Activated B cell treated with CpG ODN at 0.5 μM for 24 hours (primary cell): ENCODE measurements at regions not wholly inside any gene's neighbourhood (a gene's known extent, or its start where the extent isn't known, plus 50 kb on each side); places are given as distances from the start of the nearest gene placed in this dataset.
"Not testable (repeated sequence)": the region's sequence is repeated elsewhere in the genome, so short reads cannot be mapped to it uniquely, and the experiment has no call there.

Experiments
- ATAC-seq: fragments of 200-7000 bp; cut with Tn5 transposase; one replicate; pipeline ENCODE4 v1.10.0; 2021; ENCODE audit warnings: low read depth, mild to moderate bottlenecking, moderate library complexity
- CTCF ChIA-PET: fragments of 350-600 bp; sonication (Branson Sonifier 250); formaldehyde crosslinking; loops from one replicate; lab custom pipeline; 2021; ENCODE audit warnings: antibody characterized with exemption; lab: Charles Lee
- POLR2A ChIA-PET: fragments of 350-600 bp; sonication (Branson Sonifier 250); formaldehyde crosslinking; loops from one replicate; lab custom pipeline; 2021; ENCODE audit warnings: antibody characterized with exemption; lab: Charles Lee
- DNase-seq: peaks from one replicate; pipeline ENCODE4 v3.0.0; 2022
- H3K27ac Mint-ChIP-seq: one replicate; pipeline ENCODE4 v1.8.0; 2020; ENCODE audit warnings: mixed read lengths
- H3K27me3 Mint-ChIP-seq: one replicate; pipeline ENCODE4 v1.8.0; 2021; ENCODE audit warnings: mixed read lengths
- H3K36me3 Mint-ChIP-seq: one replicate; pipeline ENCODE4 v1.8.0; 2021; ENCODE audit warnings: low read depth, mixed read lengths
- H3K4me1 Mint-ChIP-seq: one replicate; pipeline ENCODE4 v1.8.0; 2021; ENCODE audit warnings: mixed read lengths
- H3K4me3 Mint-ChIP-seq: one replicate; pipeline ENCODE4 v1.8.0; 2020; ENCODE audit warnings: mild to moderate bottlenecking, mixed read lengths
- H3K9me3 Mint-ChIP-seq: one replicate; pipeline ENCODE4 v1.8.0; 2020; ENCODE audit warnings: mixed read lengths
- CTCF ChIP-seq: fragments of 200-600 bp; IDR thresholded peaks from one replicate; pipeline ENCODE4 v1.8.0; 2022; ENCODE audit warnings: antibody characterized with exemption, mild to moderate bottlenecking
- intact Hi-C: fragments of 100-400 bp; cut with micrococcal nuclease; formaldehyde crosslinking; loops from one replicate; pipeline ENCODE4 v1.15.1; 2024

GRCh38 chr4:18105030-18106011 is 83.8 kb upstream of the LCORL start:
- CTCF ChIA-PET: no interaction called here
- intact Hi-C loops: no loop called here
- H3K27ac Mint-ChIP-seq: no peak overlapping the region
- no peak for TF ChIP-seq CTCF
- H3K27me3 Mint-ChIP-seq: no peaks in the 10 kb centered on the region
- no peak overlapping the region for H3K4me3 Mint-ChIP-seq
- H3K4me1 Mint-ChIP-seq: no peaks in the 10 kb centered on the region
- POLR2A ChIA-PET: no interaction called here
- ATAC-seq (no peak), DNase-seq (no peak)
- no peaks in the 10 kb centered on the region for H3K9me3 Mint-ChIP-seq
- H3K36me3 Mint-ChIP-seq: no peaks in the 10 kb centered on the region

- H3K36me3 Mint-ChIP-seq: no peaks in the 10 kb centered on the region
- no peak for ATAC-seq
These were observed 82.5 kb upstream of the LCORL start for GRCh38 chr4:18103876-18104605.

GRCh38 chr4:18100657-18101056 is 79.1 kb upstream of the LCORL start:
- no peak overlapping the region for H3K27ac Mint-ChIP-seq
- H3K36me3 Mint-ChIP-seq: no peaks in the 10 kb centered on the region
- H3K9me3 Mint-ChIP-seq: no peaks in the 10 kb centered on the region
- ChIA-PET CTCF (no interaction called here), POLR2A (no interaction called here)
- no peak overlapping the region for H3K4me3 Mint-ChIP-seq
- intact Hi-C loops: no loop called here
- TF ChIP-seq CTCF: no peak
- no peak for ATAC-seq
- no peaks in the 10 kb centered on the region for H3K4me1 Mint-ChIP-seq
- DNase-seq: no peak
- no peaks in the 10 kb centered on the region for H3K27me3 Mint-ChIP-seq

More at GRCh38 chr4:18103876-18104605, 82.5 kb upstream of the LCORL start:
- Mint-ChIP-seq H3K4me1 (no peaks in the 10 kb centered on the region), H3K27me3 (no peaks in the 10 kb centered on the region), H3K27ac (no peak overlapping the region), H3K4me3 (no peak overlapping the region), H3K9me3 (no peaks in the 10 kb centered on the region)
- TF ChIP-seq CTCF: no peak
- intact Hi-C loops: no loop called here
- no peak for DNase-seq
- ChIA-PET POLR2A (interaction anchor here (0.5 kb wide), 1 partner anchor 166 kb away, joined by 3 read pairs; no protein-coding TSS in a partner anchor), CTCF (no interaction called here)

- ATAC-seq, intact Hi-C loops, H3K4me1 Mint-ChIP-seq, DNase-seq, H3K9me3 Mint-ChIP-seq, H3K4me3 Mint-ChIP-seq, POLR2A ChIA-PET, H3K27ac Mint-ChIP-seq, H3K36me3 Mint-ChIP-seq, H3K27me3 Mint-ChIP-seq, CTCF ChIA-PET: not testable (repeated sequence)
These were observed 68.9 kb upstream of the LCORL start for GRCh38 chr4:18090447-18090846.

- Mint-ChIP-seq H3K27ac (no peak overlapping the region), H3K36me3 (no peaks in the 10 kb centered on the region), H3K4me3 (no peak overlapping the region), H3K4me1 (no peaks in the 10 kb centered on the region), H3K9me3 (peaks cover 6% of the 10 kb centered on the region), H3K27me3 (peaks cover 18% of the 10 kb centered on the region)
- no peak for TF ChIP-seq CTCF
- ATAC-seq (no peak), DNase-seq (no peak)
- ChIA-PET CTCF (no interaction called here), POLR2A (no interaction called here)
- intact Hi-C loops: no loop called here
These were observed 60.7 kb upstream of the LCORL start for GRCh38 chr4:18082236-18082635.
